IMR-90 (cell line): ENCODE measurements at regions not wholly inside any gene's neighbourhood (a gene's known extent, or its start where the extent isn't known, plus 50 kb on each side); places are given as distances from the start of the nearest gene placed in this dataset.

Experiments
- ATAC-seq: fragments of 200-7000 bp; cut with Tn5 transposase; 2 replicates; pipeline ENCODE4 v1.9.1; 2020; ENCODE audit warnings: low read depth, mild to moderate bottlenecking, moderate library complexity
- BruUV-seq: library from RNA; stranded (reverse); fragments of 400-500 nt; replicated peaks from 2 replicates; lab custom pipeline; 2021; lab: Mats Ljungman, UMichigan
- CTCF ChIA-PET: fragments of 300-600 bp; formaldehyde crosslinking; extraction: SDS; loops from one replicate; lab custom pipeline; 2021; ENCODE audit warnings: antibody characterized with exemption; lab: Yijun Ruan, JAX
- POLR2A ChIA-PET: fragments of 300-600 bp; sonication (Branson Sonifier 250); formaldehyde crosslinking; loops from one replicate; lab custom pipeline; 2022; ENCODE audit warnings: antibody characterized with exemption; ENCODE audit not compliant: unreplicated experiment; lab: Charles Lee
- DNase-seq: peaks from one replicate; pipeline ENCODE4 v3.0.0; 2013
- H2AFZ ChIP-seq: replicated peaks from 2 replicates; pipeline ENCODE3; 2013; ENCODE audit warnings: low read length, mild to moderate bottlenecking; ENCODE audit not compliant: poor library complexity
- H2AK5ac ChIP-seq: 2 replicates; pipeline ENCODE4 v1.6.1; 2013; ENCODE audit warnings: low read depth, low read length, inconsistent platforms
- H2AK9ac ChIP-seq: replicated peaks from 2 replicates; pipeline ENCODE3; 2013; ENCODE audit warnings: mild to moderate bottlenecking, low read depth, low read length, moderate library complexity; ENCODE audit not compliant: poor library complexity
- H2BK120ac ChIP-seq: 2 replicates; pipeline ENCODE4 v1.6.1; 2013; ENCODE audit warnings: low read depth, low read length, inconsistent platforms
- H2BK15ac ChIP-seq: 3 replicates; pipeline ENCODE4 v1.6.1; 2013; ENCODE audit warnings: low read depth, low read length, inconsistent platforms
- H2BK20ac ChIP-seq: 2 replicates; pipeline ENCODE4 v1.6.1; 2013; ENCODE audit warnings: low read depth, mild to moderate bottlenecking, inconsistent platforms, low read length, moderate library complexity
- H2BK5ac ChIP-seq: 2 replicates; pipeline ENCODE4 v1.6.1; 2013; ENCODE audit warnings: mild to moderate bottlenecking, low read depth, low read length, inconsistent platforms; ENCODE audit not compliant: poor library complexity, severe bottlenecking
- H3K14ac ChIP-seq: replicated peaks from 2 replicates; pipeline ENCODE4 v1.6.1; 2013; ENCODE audit warnings: low read depth, low read length, inconsistent platforms
- H3K18ac ChIP-seq: 2 replicates; pipeline ENCODE4 v1.6.1; 2013; ENCODE audit warnings: low read depth, low read length, control low read depth
- H3K23ac ChIP-seq: 2 replicates; pipeline ENCODE4 v1.6.1; 2013; ENCODE audit warnings: low read depth, low read length, inconsistent platforms
- H3K27ac ChIP-seq: 2 replicates; pipeline ENCODE4 v1.5.1; 2013; ENCODE audit warnings: mild to moderate bottlenecking, control low read depth, low read length; ENCODE audit not compliant: insufficient read depth
- H3K27me3 ChIP-seq: 2 replicates; pipeline ENCODE4 v1.6.1; 2013; ENCODE audit warnings: low read length; ENCODE audit not compliant: control insufficient read depth, insufficient read depth
- H3K36me3 ChIP-seq: 2 replicates; pipeline ENCODE4 v1.6.1; 2013; ENCODE audit warnings: low read length, mixed read lengths; ENCODE audit not compliant: control insufficient read depth, insufficient read depth
- H3K4ac ChIP-seq: 2 replicates; pipeline ENCODE4 v1.6.1; 2013; ENCODE audit warnings: low read depth, low read length, inconsistent platforms
- H3K4me1 ChIP-seq: 2 replicates; pipeline ENCODE4 v1.6.1; 2013; ENCODE audit warnings: low read length, mixed read lengths; ENCODE audit not compliant: control insufficient read depth, insufficient read depth
- H3K4me2 ChIP-seq: 2 replicates; pipeline ENCODE4 v1.6.1; 2013; ENCODE audit warnings: low read depth, mild to moderate bottlenecking, control low read depth, low read length, moderate library complexity
- H3K4me3 ChIP-seq: 2 replicates; pipeline ENCODE4 v1.5.1; 2013; ENCODE audit warnings: low read depth, mild to moderate bottlenecking, control low read depth, low read length, moderate library complexity; ENCODE audit not compliant: insufficient read depth
- H3K56ac ChIP-seq: 2 replicates; pipeline ENCODE4 v1.6.1; 2013; ENCODE audit warnings: low read length, inconsistent platforms; ENCODE audit not compliant: insufficient read depth; ENCODE audit errors: extremely low read depth
- H3K79me1 ChIP-seq, 2 experiments: 2 replicates each; pipeline ENCODE4 v1.6.1; 2013; ENCODE audit warnings: low read length in 2 of 2, inconsistent platforms in 1 of 2, low read depth in 1 of 2
- H3K9ac ChIP-seq: 2 replicates; pipeline ENCODE4 v1.6.1; 2013; ENCODE audit warnings: low read depth, low read length, control low read depth
- H3K9me1 ChIP-seq: 2 replicates; pipeline ENCODE4 v1.6.1; 2013; ENCODE audit warnings: low read length, inconsistent platforms; ENCODE audit not compliant: insufficient read depth
- H3K9me3 ChIP-seq: 2 replicates; pipeline ENCODE4 v1.6.1; 2013; ENCODE audit warnings: low read length; ENCODE audit not compliant: control insufficient read depth, insufficient read depth
- H4K20me1 ChIP-seq: 2 replicates; pipeline ENCODE4 v1.6.1; 2013; ENCODE audit warnings: low read length, inconsistent platforms; ENCODE audit not compliant: insufficient read depth
- H4K5ac ChIP-seq: 2 replicates; pipeline ENCODE4 v1.6.1; 2013; ENCODE audit warnings: mild to moderate bottlenecking, low read depth, low read length, control low read depth
- H4K8ac ChIP-seq, 2 experiments: 2 replicates each; pipeline ENCODE4 v1.6.1; 2013; ENCODE audit warnings: low read depth in 2 of 2, low read length in 2 of 2, control low read depth in 1 of 2, inconsistent platforms in 1 of 2
- H4K91ac ChIP-seq: 2 replicates; pipeline ENCODE4 v1.6.1; 2013; ENCODE audit warnings: low read depth, low read length, inconsistent platforms; ENCODE audit not compliant: insufficient read depth
- RCOR1 ChIP-seq: IDR thresholded peaks from 2 replicates; pipeline ENCODE4 v1.6.1; 2012; ENCODE audit warnings: mild to moderate bottlenecking, low read length, improper control_type of control experiment; ENCODE audit not compliant: insufficient replicate concordance
- WGBS, 2 experiments: methylation state at CpG; one replicate each; pipeline versions ENCODE4 v1.1.5 to v1.1.7; 2013; ENCODE audit warnings: missing lambda C conversion rate in 2 of 2; ENCODE audit not compliant: insufficient read length in 1 of 2; ENCODE audit errors: extremely low coverage in 2 of 2; 5-methylcytosine and 5-hydroxymethylcytosine counted together
- dilution Hi-C: fragments of 300-500 bp; cut with HindIII; formaldehyde crosslinking; loops from one replicate; pipeline ENCODE4 v1.14.3; 2018; ENCODE audit warnings: low sequenced_read_pairs; ENCODE audit not compliant: unreplicated experiment
- in situ Hi-C: fragments of 300-500 bp; cut with MboI; formaldehyde crosslinking; loops from 3 replicates; pipeline ENCODE4 v1.14.3; 2019; ENCODE audit warnings: low sequenced_read_pairs, inconsistent platforms, mixed read lengths
- intact Hi-C: fragments of 100-400 bp; cut with micrococcal nuclease; formaldehyde crosslinking; loops from 2 replicates; pipeline ENCODE4 v1.10.0; 2022

GRCh38 chr21:28454564-28455252 is 538.0 kb downstream of the LTN1 start:
- Histone ChIP-seq H2BK5ac (peak overlapping the region; percentile 88), H2BK120ac (no peak overlapping the region), H2AFZ (no peak overlapping the region), H3K9me1 (no peaks in the 10 kb centered on the region; the same call in 1 of the 2 replicates), H2BK15ac (no peak overlapping the region), H2BK20ac (no peak overlapping the region), H3K36me3 (no peaks in the 10 kb centered on the region), H3K23ac (no peak overlapping the region), H3K4ac (no peak overlapping the region), H4K8ac (peak overlapping the region; percentile 4 to 44; a peak in 2 of 4 replicates), H3K4me2 (no peak overlapping the region), H3K27me3 (no peaks in the 10 kb centered on the region), H2AK9ac (no peak overlapping the region), H3K18ac (peak overlapping the region; percentile 33; the same call in 1 of the 2 replicates), H2AK5ac (no peak overlapping the region; the same call in 1 of the 2 replicates), H4K20me1 (no peaks in the 10 kb centered on the region), H3K4me1 (no peaks in the 10 kb centered on the region; the same call in 1 of the 2 replicates), H3K79me1 (no peaks in the 10 kb centered on the region), H3K9me3 (no peaks in the 10 kb centered on the region), H3K56ac (no peak overlapping the region), H4K91ac (no peak overlapping the region), H3K27ac (no peak overlapping the region), H3K9ac (no peak overlapping the region), H3K4me3 (no peak overlapping the region), H4K5ac (0 out of 2 replicates have a peak overlapping the region, but pooled peaks have one; percentile 57), H3K14ac (no peak overlapping the region)
- no CpG with 5 or more reads among the region's 2 CpGs for WGBS, 2 experiments
- CTCF ChIA-PET: no interaction called here
- no TSS peak for BruUV-seq
- intact Hi-C loops (no loop called here), in situ Hi-C loops (no loop called here), dilution Hi-C loops (no loop called here)
- no peak for TF ChIP-seq RCOR1
- peak; percentile 43 for DNase-seq
- POLR2A ChIA-PET: no interaction called here
- peak; percentile 64; the same call in 1 of the 2 replicates for ATAC-seq
